HCT116 (cell line): ENCODE measurements at regions not wholly inside any gene's neighbourhood (a gene's known extent, or its start where the extent isn't known, plus 50 kb on each side); places are given as distances from the start of the nearest gene placed in this dataset.

Experiments
- CEBPB ChIP-seq: IDR thresholded peaks from 2 replicates; pipeline ENCODE4 v1.6.1; 2012; ENCODE audit warnings: low read depth
- EZH2 ChIP-seq: fragments of 200-600 bp; sonication (generic); IDR thresholded peaks from 2 replicates; pipeline ENCODE4 v1.6.1; 2017; ENCODE audit warnings: antibody characterized with exemption, mixed run types
- EZH2phosphoT487 ChIP-seq: fragments of 200-600 bp; IDR thresholded peaks from 2 replicates; pipeline ENCODE4 v1.6.1; 2018; ENCODE audit warnings: antibody characterized with exemption, borderline replicate concordance
- JUND ChIP-seq: IDR thresholded peaks from 2 replicates; pipeline ENCODE4 v1.6.1; 2012
- POLR2A ChIP-seq: IDR thresholded peaks from 2 replicates; pipeline ENCODE4 v1.7.0; 2011; ENCODE audit warnings: borderline replicate concordance; ENCODE audit not compliant: insufficient read depth, insufficient read length; ENCODE audit errors: extremely low read depth
- POLR2AphosphoS5 ChIP-seq: IDR thresholded peaks from 2 replicates; pipeline ENCODE4 v1.6.1; 2011; ENCODE audit warnings: mild to moderate bottlenecking, low read depth, low read length, moderate library complexity
- SIN3A ChIP-seq: IDR thresholded peaks from 2 replicates; pipeline ENCODE4 v1.6.1; 2012; ENCODE audit warnings: low read depth
- SP1 ChIP-seq: IDR thresholded peaks from 2 replicates; pipeline ENCODE4 v1.6.1; 2012; ENCODE audit warnings: low read depth
- TCF7L2 ChIP-seq: IDR thresholded peaks from 2 replicates; pipeline ENCODE4 v1.7.0; 2011; ENCODE audit warnings: borderline replicate concordance, inconsistent platforms; ENCODE audit not compliant: insufficient read depth, insufficient read length; ENCODE audit errors: extremely low read depth
- YY1 ChIP-seq: IDR thresholded peaks from 2 replicates; pipeline ENCODE4 v1.6.1; 2011; ENCODE audit warnings: low read length, low read depth, moderate library complexity, mild to moderate bottlenecking; ENCODE audit not compliant: insufficient replicate concordance; ENCODE audit errors: extremely low read depth
- TF ChIP-seq, protein P1 (sequence below), 3 experiments: fragments of 200-600 bp in 1 of 3; sonication (generic) in 1 of 3; IDR thresholded peaks in 2 of 3; conservative IDR thresholded peaks in 1 of 3; 2 replicates each; pipeline ENCODE4 v1.5.1; 2012 to 2017; ENCODE audit warnings: low read depth in 2 of 3, low read length in 2 of 3, antibody characterized with exemption in 1 of 3, borderline replicate concordance in 1 of 3, control low read depth in 1 of 3, mild to moderate bottlenecking in 1 of 3, mixed read lengths in 1 of 3, mixed run types in 1 of 3, moderate library complexity in 1 of 3; ENCODE audit not compliant: insufficient read depth in 1 of 3
- TF ChIP-seq, protein P2 (sequence below): IDR thresholded peaks from 2 replicates; pipeline ENCODE4 v1.6.1; 2012; ENCODE audit warnings: low read depth

DNA sequence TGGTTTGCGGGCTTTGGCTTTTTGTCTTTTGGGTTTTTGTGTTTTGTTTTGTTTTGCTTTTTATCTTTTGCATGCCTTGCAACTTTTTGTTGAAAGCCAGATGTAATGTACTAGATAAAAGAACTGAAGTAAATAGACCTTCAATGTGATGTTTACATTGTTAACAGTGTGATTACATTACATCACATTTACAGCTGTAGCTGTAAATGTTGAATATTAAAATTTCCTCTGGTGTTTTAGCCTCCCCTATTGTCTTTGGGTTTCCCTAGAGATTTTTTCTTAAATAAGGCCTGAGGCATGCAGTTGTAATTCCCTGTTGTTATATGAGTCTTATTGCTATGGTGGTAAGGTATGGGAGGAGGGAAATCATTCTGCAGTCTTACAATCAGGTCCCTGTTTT is 275.0 kb downstream of the PARM1 start:
- TF ChIP-seq, protein P1, sequence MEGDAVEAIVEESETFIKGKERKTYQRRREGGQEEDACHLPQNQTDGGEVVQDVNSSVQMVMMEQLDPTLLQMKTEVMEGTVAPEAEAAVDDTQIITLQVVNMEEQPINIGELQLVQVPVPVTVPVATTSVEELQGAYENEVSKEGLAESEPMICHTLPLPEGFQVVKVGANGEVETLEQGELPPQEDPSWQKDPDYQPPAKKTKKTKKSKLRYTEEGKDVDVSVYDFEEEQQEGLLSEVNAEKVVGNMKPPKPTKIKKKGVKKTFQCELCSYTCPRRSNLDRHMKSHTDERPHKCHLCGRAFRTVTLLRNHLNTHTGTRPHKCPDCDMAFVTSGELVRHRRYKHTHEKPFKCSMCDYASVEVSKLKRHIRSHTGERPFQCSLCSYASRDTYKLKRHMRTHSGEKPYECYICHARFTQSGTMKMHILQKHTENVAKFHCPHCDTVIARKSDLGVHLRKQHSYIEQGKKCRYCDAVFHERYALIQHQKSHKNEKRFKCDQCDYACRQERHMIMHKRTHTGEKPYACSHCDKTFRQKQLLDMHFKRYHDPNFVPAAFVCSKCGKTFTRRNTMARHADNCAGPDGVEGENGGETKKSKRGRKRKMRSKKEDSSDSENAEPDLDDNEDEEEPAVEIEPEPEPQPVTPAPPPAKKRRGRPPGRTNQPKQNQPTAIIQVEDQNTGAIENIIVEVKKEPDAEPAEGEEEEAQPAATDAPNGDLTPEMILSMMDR (IDR thresholded peaks at IDR 0.05 in 2 of 3, conservative IDR thresholded peaks at IDR 0.05 in 1 of 3; ENCODE audit: borderline replicate concordance in 1 of 3, insufficient read depth in 1 of 3, low read depth in 2 of 3, low read length in 2 of 3): no peak
- TF ChIP-seq POLR2AphosphoS5 (no peak), SIN3A (no peak), POLR2A (no peak), YY1 (no peak), TCF7L2 (no peak), SP1 (no peak), EZH2 (no peak), EZH2phosphoT487 (no peak), CEBPB (no peak), JUND (no peak)
- TF ChIP-seq, protein P2, sequence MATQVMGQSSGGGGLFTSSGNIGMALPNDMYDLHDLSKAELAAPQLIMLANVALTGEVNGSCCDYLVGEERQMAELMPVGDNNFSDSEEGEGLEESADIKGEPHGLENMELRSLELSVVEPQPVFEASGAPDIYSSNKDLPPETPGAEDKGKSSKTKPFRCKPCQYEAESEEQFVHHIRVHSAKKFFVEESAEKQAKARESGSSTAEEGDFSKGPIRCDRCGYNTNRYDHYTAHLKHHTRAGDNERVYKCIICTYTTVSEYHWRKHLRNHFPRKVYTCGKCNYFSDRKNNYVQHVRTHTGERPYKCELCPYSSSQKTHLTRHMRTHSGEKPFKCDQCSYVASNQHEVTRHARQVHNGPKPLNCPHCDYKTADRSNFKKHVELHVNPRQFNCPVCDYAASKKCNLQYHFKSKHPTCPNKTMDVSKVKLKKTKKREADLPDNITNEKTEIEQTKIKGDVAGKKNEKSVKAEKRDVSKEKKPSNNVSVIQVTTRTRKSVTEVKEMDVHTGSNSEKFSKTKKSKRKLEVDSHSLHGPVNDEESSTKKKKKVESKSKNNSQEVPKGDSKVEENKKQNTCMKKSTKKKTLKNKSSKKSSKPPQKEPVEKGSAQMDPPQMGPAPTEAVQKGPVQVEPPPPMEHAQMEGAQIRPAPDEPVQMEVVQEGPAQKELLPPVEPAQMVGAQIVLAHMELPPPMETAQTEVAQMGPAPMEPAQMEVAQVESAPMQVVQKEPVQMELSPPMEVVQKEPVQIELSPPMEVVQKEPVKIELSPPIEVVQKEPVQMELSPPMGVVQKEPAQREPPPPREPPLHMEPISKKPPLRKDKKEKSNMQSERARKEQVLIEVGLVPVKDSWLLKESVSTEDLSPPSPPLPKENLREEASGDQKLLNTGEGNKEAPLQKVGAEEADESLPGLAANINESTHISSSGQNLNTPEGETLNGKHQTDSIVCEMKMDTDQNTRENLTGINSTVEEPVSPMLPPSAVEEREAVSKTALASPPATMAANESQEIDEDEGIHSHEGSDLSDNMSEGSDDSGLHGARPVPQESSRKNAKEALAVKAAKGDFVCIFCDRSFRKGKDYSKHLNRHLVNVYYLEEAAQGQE: no peak
